Naive thymus-derived CD4-positive, alpha-beta T cell (primary cell): ENCODE measurements at regions not wholly inside any gene's neighbourhood (a gene's known extent, or its start where the extent isn't known, plus 50 kb on each side); places are given as distances from the start of the nearest gene placed in this dataset.

Source experiments
- ATAC-seq: fragments of 150-1000 bp; cut with Tn5 transposase; 2 replicates; pipeline ENCODE4 v1.10.0; 2021; ENCODE audit warnings: mild to moderate bottlenecking, moderate library complexity
- CTCF ChIA-PET: fragments of 350-600 bp; sonication (Branson Sonifier 250); formaldehyde crosslinking; loops from one replicate; lab custom pipeline; 2021; ENCODE audit warnings: antibody characterized with exemption; lab: Charles Lee
- POLR2A ChIA-PET: fragments of 350-600 bp; sonication (Branson Sonifier 250); formaldehyde crosslinking; loops from one replicate; lab custom pipeline; 2021; ENCODE audit warnings: antibody characterized with exemption, inconsistent platforms; lab: Charles Lee
- DNase-seq, 9 donors: peaks; one replicate each; pipeline versions ENCODE4 v3.0.0 to v3.0.0-alpha.2; 2020 to 2022; ENCODE audit warnings: mixed read lengths in 1 of 9
- H3K27ac ChIP-seq: one replicate; pipeline ENCODE4 v1.7.0; 2013; ENCODE audit warnings: mild to moderate bottlenecking, low read depth, low read length, moderate library complexity
- H3K27me3 ChIP-seq, 2 donors: one replicate each; pipeline ENCODE4 v1.7.0; 2013; ENCODE audit warnings: low read length in 2 of 2, mild to moderate bottlenecking in 2 of 2, moderate library complexity in 2 of 2; ENCODE audit not compliant: control insufficient read depth in 2 of 2, insufficient read depth in 2 of 2
- H3K36me3 ChIP-seq, 3 experiments: 1 replicate in 2 of 3; 2 replicates in 1 of 3; pipeline ENCODE4 v1.7.0; 2013; ENCODE audit warnings: low read length in 3 of 3, mild to moderate bottlenecking in 3 of 3, moderate library complexity in 1 of 3; ENCODE audit not compliant: insufficient read depth in 3 of 3, control insufficient read depth in 2 of 3
- H3K4me1 ChIP-seq, 2 donors: one replicate each; pipeline ENCODE4 v1.7.0; 2013; ENCODE audit warnings: low read length in 2 of 2, mild to moderate bottlenecking in 2 of 2, moderate library complexity in 1 of 2; ENCODE audit not compliant: control insufficient read depth in 2 of 2, insufficient read depth in 2 of 2
- H3K4me3 ChIP-seq: 2 replicates; pipeline ENCODE4 v1.7.0; 2013; ENCODE audit warnings: mild to moderate bottlenecking, low read length
- H3K9me3 ChIP-seq, 3 experiments: 1 replicate in 2 of 3; 2 replicates in 1 of 3; pipeline ENCODE4 v1.7.0; 2013; ENCODE audit warnings: low read length in 3 of 3; ENCODE audit not compliant: control insufficient read depth in 2 of 3
- H3K27ac Mint-ChIP-seq, 9 donors: one replicate each; pipeline ENCODE4 v1.8.0; 2020 to 2022; ENCODE audit warnings: mixed read lengths in 9 of 9, mild to moderate bottlenecking in 8 of 9, moderate library complexity in 5 of 9, inconsistent platforms in 2 of 9
- H3K27me3 Mint-ChIP-seq, 5 donors: one replicate each; pipeline ENCODE4 v1.8.0; 2021 to 2022; ENCODE audit warnings: mixed read lengths in 5 of 5, mild to moderate bottlenecking in 1 of 5
- H3K36me3 Mint-ChIP-seq, 5 donors: one replicate each; pipeline ENCODE4 v1.8.0; 2020 to 2022; ENCODE audit warnings: mixed read lengths in 5 of 5, mild to moderate bottlenecking in 3 of 5, inconsistent platforms in 1 of 5
- H3K4me1 Mint-ChIP-seq, 7 donors: one replicate each; pipeline ENCODE4 v1.8.0; 2020 to 2022; ENCODE audit warnings: mixed read lengths in 7 of 7, mild to moderate bottlenecking in 3 of 7, inconsistent platforms in 1 of 7
- H3K4me3 Mint-ChIP-seq, 10 donors: one replicate each; pipeline ENCODE4 v1.8.0; 2020 to 2022; ENCODE audit warnings: mild to moderate bottlenecking in 10 of 10, mixed read lengths in 10 of 10, moderate library complexity in 6 of 10, inconsistent platforms in 2 of 10
- H3K9me3 Mint-ChIP-seq, 11 donors: one replicate each; pipeline ENCODE4 v1.8.0; 2020 to 2022; ENCODE audit warnings: mixed read lengths in 11 of 11, mild to moderate bottlenecking in 4 of 11, inconsistent platforms in 1 of 11, moderate library complexity in 1 of 11
- intact Hi-C, 2 donors: fragments of 100-400 bp; cut with micrococcal nuclease; formaldehyde crosslinking; loops; one replicate each; pipeline ENCODE4 v1.15.1; 2023

GRCh38 chr6:29884261-29884660 lies 56.6 kb downstream of the HLA-G start:
- Mint-ChIP-seq H3K4me1 (peaks cover 0 to 24% (median 9%) of the 10 kb centered on the region in 7 donors), H3K27me3 (peaks cover 0 to 18% (median 0%) of the 10 kb centered on the region in 5 donors), H3K4me3 (no peak overlapping the region), H3K36me3 (peaks cover 0 to 28% (median 4%) of the 10 kb centered on the region in 5 donors), H3K9me3 (peaks cover 0 to 18% (median 0%) of the 10 kb centered on the region in 11 donors), H3K27ac (peak overlapping the region in 1 of 9 donors; percentile 39)
- ChIA-PET CTCF (no interaction called here), POLR2A (interaction anchor here (1.3 kb wide), 1 partner anchor 15 kb away, joined by 3 read pairs; no protein-coding TSS in a partner anchor)
- H3K9me3 ChIP-seq: no peaks in the 10 kb centered on the region
- intact Hi-C loops: loop anchor here in 1 of 2 donors (10.0 kb wide), 1 partner anchor 1471 kb away; the partner anchor contains the start of gene HLA-B
- no peak for DNase-seq
- no peaks in the 10 kb centered on the region for H3K27me3 ChIP-seq
- H3K27ac ChIP-seq: no peak overlapping the region
- H3K4me3 ChIP-seq: no peak overlapping the region
- peaks cover 3 to 7% of the 10 kb centered on the region in 2 donors for H3K4me1 ChIP-seq
- no peak for ATAC-seq
- no peaks in the 10 kb centered on the region for H3K36me3 ChIP-seq

- Mint-ChIP-seq H3K27ac (peak overlapping the region in 7 of 9 donors; percentile 90 to 97 (median 94)), H3K27me3 (peaks cover 0 to 20% (median 0%) of the 10 kb centered on the region in 5 donors), H3K36me3 (peaks cover 0 to 27% (median 0%) of the 10 kb centered on the region in 5 donors), H3K4me1 (peaks cover 0 to 24% (median 12%) of the 10 kb centered on the region in 7 donors), H3K4me3 (peak overlapping the region in 9 of 10 donors; percentile 45 to 95 (median 91)), H3K9me3 (peaks cover 0 to 13% (median 0%) of the 10 kb centered on the region in 11 donors)
- Histone ChIP-seq H3K9me3 (no peaks in the 10 kb centered on the region), H3K36me3 (no peaks in the 10 kb centered on the region), H3K27me3 (no peaks in the 10 kb centered on the region), H3K4me1 (peaks cover 3 to 7% of the 10 kb centered on the region in 2 donors), H3K4me3 (no peak overlapping the region), H3K27ac (peak overlapping the region; percentile 94)
- ChIA-PET POLR2A (interaction anchor here (0.6 to 1.7 kb wide), 8 partner anchors 13 to 174 kb away, joined by 3 to 24 read pairs (median 5); partner anchors contain the start of genes HLA-A and POLR1H), CTCF (no interaction called here)
- DNase-seq (no peak), ATAC-seq (no peak)
- intact Hi-C loops: loop anchor here (1.0 to 10.0 kb wide), 7 partner anchors 38 to 1468 kb away; partner anchors contain the start of genes HLA-B (in 1 of the 2) and PPP1R11 (in 1 of the 2)
Measured at GRCh38 chr6:29886701-29887100, 55.6 kb upstream of the HLA-A start.

GRCh38 chr6:29887330-29887818 lies 55.0 kb upstream of the HLA-A start:
- H3K27ac ChIP-seq: peak overlapping the region; percentile 94
- no peaks in the 10 kb centered on the region for H3K27me3 ChIP-seq
- H3K36me3 ChIP-seq: no peaks in the 10 kb centered on the region
- H3K9me3 ChIP-seq: no peaks in the 10 kb centered on the region
- ChIA-PET POLR2A (interaction anchor here (0.7 to 1.7 kb wide), 7 partner anchors 15 to 174 kb away, joined by 3 to 24 read pairs (median 6); partner anchors contain the start of genes HLA-A and POLR1H), CTCF (no interaction called here)
- peak overlapping the region in 7 of 9 donors; percentile 90 to 97 (median 94) for H3K27ac Mint-ChIP-seq
- ATAC-seq: peak; percentile 60
- H3K4me1 ChIP-seq: peaks cover 3 to 7% of the 10 kb centered on the region in 2 donors
- peak in 8 of 9 donors; percentile 14 to 63 (median 33) for DNase-seq
- peaks cover 0 to 24% (median 17%) of the 10 kb centered on the region in 7 donors for H3K4me1 Mint-ChIP-seq
- H3K4me3 Mint-ChIP-seq: peak overlapping the region in 9 of 10 donors; percentile 79 to 95 (median 94)
- intact Hi-C loops: loop anchor here (1.0 to 10.0 kb wide), 7 partner anchors 39 to 1467 kb away; partner anchors contain the start of genes HLA-B (in 1 of the 2) and PPP1R11 (in 1 of the 2)
- H3K27me3 Mint-ChIP-seq: peaks cover 0 to 21% (median 0%) of the 10 kb centered on the region in 5 donors
- H3K9me3 Mint-ChIP-seq: peaks cover 0 to 10% (median 0%) of the 10 kb centered on the region in 11 donors
- peak overlapping the region; percentile 73 for H3K4me3 ChIP-seq
- H3K36me3 Mint-ChIP-seq: peaks cover 0 to 24% (median 0%) of the 10 kb centered on the region in 5 donors

DNA sequence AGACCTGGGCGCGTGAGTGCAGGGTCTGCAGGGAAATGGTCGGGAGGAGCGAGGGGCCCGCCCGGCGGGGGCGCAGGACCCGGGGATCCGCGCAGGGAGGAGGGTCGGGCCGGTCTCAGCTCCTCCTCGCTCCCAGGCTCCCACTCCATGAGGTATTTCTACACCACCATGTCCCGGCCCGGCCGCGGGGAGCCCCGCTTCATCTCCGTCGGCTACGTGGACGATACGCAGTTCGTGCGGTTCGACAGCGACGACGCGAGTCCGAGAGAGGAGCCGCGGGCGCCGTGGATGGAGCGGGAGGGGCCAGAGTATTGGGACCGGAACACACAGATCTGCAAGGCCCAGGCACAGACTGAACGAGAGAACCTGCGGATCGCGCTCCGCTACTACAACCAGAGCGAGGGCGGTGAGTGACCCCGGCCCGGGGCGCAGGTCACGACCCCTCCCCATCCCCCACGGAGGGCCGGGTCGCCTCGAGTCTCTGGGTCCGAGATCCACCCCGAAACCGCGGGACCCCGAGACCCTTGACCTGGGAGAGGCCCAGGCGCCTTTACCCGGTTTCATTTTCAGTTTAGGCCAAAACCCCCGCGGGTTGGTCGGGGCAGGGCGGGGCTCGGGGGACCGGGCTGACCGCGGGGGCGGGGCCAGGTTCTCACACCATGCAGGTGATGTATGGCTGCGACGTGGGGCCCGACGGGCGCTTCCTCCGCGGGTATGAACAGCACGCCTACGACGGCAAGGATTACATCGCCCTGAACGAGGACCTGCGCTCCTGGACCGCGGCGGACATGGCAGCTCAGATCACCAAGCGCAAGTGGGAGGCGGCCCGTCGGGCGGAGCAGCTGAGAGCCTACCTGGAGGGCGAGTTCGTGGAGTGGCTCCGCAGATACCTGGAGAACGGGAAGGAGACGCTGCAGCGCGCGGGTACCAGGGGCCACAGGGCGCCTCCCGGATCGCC lies 54.2 kb upstream of the HLA-A start:
- Histone ChIP-seq H3K36me3 (no peaks in the 10 kb centered on the region), H3K4me1 (peaks cover 3 to 7% of the 10 kb centered on the region in 2 donors), H3K9me3 (no peaks in the 10 kb centered on the region), H3K27ac (peak overlapping the region; percentile 94), H3K27me3 (no peaks in the 10 kb centered on the region), H3K4me3 (peak overlapping the region; percentile 73)
- peaks cover 0 to 20% (median 4%) of the 10 kb centered on the region in 5 donors for H3K36me3 Mint-ChIP-seq
- H3K27ac Mint-ChIP-seq: peak overlapping the region in 8 of 9 donors; percentile 72 to 98 (median 94)
- DNase-seq: peak in 8 of 9 donors; percentile 36 to 89 (median 72)
- peak; percentile 91 for ATAC-seq
- H3K27me3 Mint-ChIP-seq: peaks cover 0 to 18% (median 0%) of the 10 kb centered on the region in 5 donors
- ChIA-PET POLR2A (interaction anchor here (1.0 to 2.3 kb wide), 5 partner anchors 53 to 173 kb away, joined by 3 to 24 read pairs (median 9); partner anchors contain the start of genes HLA-A and POLR1H), CTCF (interaction anchor here (0.6 kb wide), 1 partner anchor 78 kb away, joined by 3 read pairs; no protein-coding TSS in a partner anchor)
- peak overlapping the region in 9 of 10 donors; percentile 79 to 95 (median 94) for H3K4me3 Mint-ChIP-seq
- intact Hi-C loops: loop anchor here (1.0 to 10.0 kb wide), 9 partner anchors 39 to 1467 kb away; partner anchors contain the start of genes HLA-A (in 1 of the 2), HLA-B (in 1 of the 2) and PPP1R11 (in 1 of the 2)
- peaks cover 0 to 6% (median 0%) of the 10 kb centered on the region in 11 donors for H3K9me3 Mint-ChIP-seq
- peaks cover 0 to 27% (median 20%) of the 10 kb centered on the region in 7 donors for H3K4me1 Mint-ChIP-seq
